OCI-LY1 (cell line): ENCODE measurements at regions not wholly inside any gene's neighbourhood (a gene's known extent, or its start where the extent isn't known, plus 50 kb on each side); places are given as distances from the start of the nearest gene placed in this dataset.

Experiments used
- H2AFZ ChIP-seq: fragments of 200-600 bp; sonication (generic), shearing (Covaris generic); 2 replicates; pipeline ENCODE4 v1.6.0; 2014; ENCODE audit warnings: antibody characterized with exemption, mild to moderate bottlenecking, low read length
- H3F3A ChIP-seq: fragments of 200-600 bp; sonication (generic), shearing (Covaris generic); 2 replicates; pipeline ENCODE4 v1.6.0; 2014; ENCODE audit warnings: mild to moderate bottlenecking, antibody characterized with exemption, low read length, moderate library complexity; ENCODE audit not compliant: insufficient read depth
- H3K27ac ChIP-seq: fragments of 200-600 bp; sonication (generic); 2 replicates; pipeline ENCODE4 v1.5.1; 2014; ENCODE audit warnings: low read length, mixed run types, mild to moderate bottlenecking, low read depth; ENCODE audit not compliant: poor library complexity, severe bottlenecking
- H3K27me3 ChIP-seq: fragments of 200-600 bp; sonication (generic); 2 replicates; pipeline ENCODE4 v1.6.0; 2014; ENCODE audit warnings: antibody characterized with exemption, mild to moderate bottlenecking, low read length, moderate library complexity; ENCODE audit not compliant: insufficient read depth
- H3K36me3 ChIP-seq: fragments of 200-600 bp; sonication (generic); 2 replicates; pipeline ENCODE4 v1.6.1; 2014; ENCODE audit warnings: mild to moderate bottlenecking, antibody characterized with exemption, low read length, moderate library complexity, mixed read lengths; ENCODE audit not compliant: insufficient read depth
- H3K4me1 ChIP-seq: fragments of 200-600 bp; sonication (generic); 2 replicates; pipeline ENCODE4 v1.5.1; 2014; ENCODE audit warnings: mild to moderate bottlenecking, low read length, moderate library complexity; ENCODE audit not compliant: insufficient read depth, severe bottlenecking
- H3K4me2 ChIP-seq: fragments of 200-600 bp; sonication (generic), shearing (Covaris generic); 2 replicates; pipeline ENCODE4 v1.6.1; 2014; ENCODE audit warnings: low read length
- H3K4me3 ChIP-seq: fragments of 200-600 bp; sonication (generic); 2 replicates; pipeline ENCODE4 v1.5.1; 2014; ENCODE audit warnings: low read length, low read depth, mild to moderate bottlenecking, mixed read lengths; ENCODE audit not compliant: poor library complexity, severe bottlenecking
- H3K79me2 ChIP-seq: fragments of 200-600 bp; shearing (Covaris generic); 2 replicates; pipeline ENCODE4 v1.6.1; 2016; ENCODE audit warnings: mixed run types, low read length, mixed read lengths; ENCODE audit not compliant: insufficient read depth
- H3K9ac ChIP-seq: fragments of 200-600 bp; sonication (generic), shearing (Covaris generic); 2 replicates; pipeline ENCODE4 v1.6.1; 2014; ENCODE audit warnings: mild to moderate bottlenecking, low read length, mixed read lengths
- H3K9me2 ChIP-seq: fragments of 200-600 bp; sonication (generic), shearing (Covaris generic); 2 replicates; pipeline ENCODE4 v1.6.1; 2014; ENCODE audit warnings: low read depth, mild to moderate bottlenecking, low read length, mixed read lengths
- H3K9me3 ChIP-seq: fragments of 200-600 bp; shearing (Covaris generic); 2 replicates; pipeline ENCODE4 v1.6.1; 2014; ENCODE audit warnings: low read length, mixed read lengths
- H4K20me1 ChIP-seq: fragments of 200-600 bp; sonication (generic), shearing (Covaris generic); 2 replicates; pipeline ENCODE4 v1.6.0; 2016; ENCODE audit warnings: mild to moderate bottlenecking, low read length; ENCODE audit not compliant: insufficient read depth
- EZH2 ChIP-seq: fragments of 200-600 bp; sonication (generic), shearing (Covaris generic); IDR thresholded peaks from 2 replicates; pipeline ENCODE4 v1.8.0; 2017; ENCODE audit warnings: borderline replicate concordance, mixed run types, mild to moderate bottlenecking, antibody characterized with exemption, low read length, moderate library complexity, mixed read lengths
- TF ChIP-seq, protein P1 (sequence below): fragments of 200-600 bp; sonication (generic), shearing (Covaris generic); IDR thresholded peaks from 2 replicates; pipeline ENCODE4 v1.5.1; 2017; ENCODE audit warnings: mild to moderate bottlenecking, antibody characterized with exemption, low read length, moderate library complexity, mixed read lengths

DNA sequence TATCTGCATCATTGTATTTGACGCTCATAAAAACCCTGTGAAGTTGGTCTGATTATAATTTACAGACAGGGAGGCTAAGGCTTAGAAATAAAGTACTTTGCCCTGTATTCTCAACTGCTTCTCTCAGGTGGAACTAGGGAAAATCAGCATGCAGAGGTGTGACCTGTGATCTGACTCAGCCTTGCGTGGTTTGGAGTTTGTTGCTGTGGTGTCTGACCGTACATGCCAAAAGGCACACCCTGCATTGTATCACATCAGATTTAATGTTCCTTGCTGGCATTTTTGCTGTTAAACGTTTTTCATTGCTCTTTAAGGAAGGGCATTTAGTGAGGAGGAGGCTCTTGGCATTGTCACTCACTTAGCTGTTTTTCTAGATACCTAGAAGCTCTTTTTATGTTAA, 58.8 kb upstream of the C1QTNF9B start:
- Histone ChIP-seq H3K9me3 (no peaks in the 10 kb centered on the region), H3K36me3 (no peaks in the 10 kb centered on the region), H3K9ac (no peak overlapping the region), H3K9me2 (no peaks in the 10 kb centered on the region), H3F3A (no peaks in the 10 kb centered on the region), H3K79me2 (no peaks in the 10 kb centered on the region), H3K4me3 (no peak overlapping the region), H3K27me3 (no peaks in the 10 kb centered on the region), H2AFZ (no peak overlapping the region), H4K20me1 (no peaks in the 10 kb centered on the region), H3K4me2 (no peak overlapping the region), H3K27ac (no peak overlapping the region), H3K4me1 (no peaks in the 10 kb centered on the region)
- TF ChIP-seq, protein P1, sequence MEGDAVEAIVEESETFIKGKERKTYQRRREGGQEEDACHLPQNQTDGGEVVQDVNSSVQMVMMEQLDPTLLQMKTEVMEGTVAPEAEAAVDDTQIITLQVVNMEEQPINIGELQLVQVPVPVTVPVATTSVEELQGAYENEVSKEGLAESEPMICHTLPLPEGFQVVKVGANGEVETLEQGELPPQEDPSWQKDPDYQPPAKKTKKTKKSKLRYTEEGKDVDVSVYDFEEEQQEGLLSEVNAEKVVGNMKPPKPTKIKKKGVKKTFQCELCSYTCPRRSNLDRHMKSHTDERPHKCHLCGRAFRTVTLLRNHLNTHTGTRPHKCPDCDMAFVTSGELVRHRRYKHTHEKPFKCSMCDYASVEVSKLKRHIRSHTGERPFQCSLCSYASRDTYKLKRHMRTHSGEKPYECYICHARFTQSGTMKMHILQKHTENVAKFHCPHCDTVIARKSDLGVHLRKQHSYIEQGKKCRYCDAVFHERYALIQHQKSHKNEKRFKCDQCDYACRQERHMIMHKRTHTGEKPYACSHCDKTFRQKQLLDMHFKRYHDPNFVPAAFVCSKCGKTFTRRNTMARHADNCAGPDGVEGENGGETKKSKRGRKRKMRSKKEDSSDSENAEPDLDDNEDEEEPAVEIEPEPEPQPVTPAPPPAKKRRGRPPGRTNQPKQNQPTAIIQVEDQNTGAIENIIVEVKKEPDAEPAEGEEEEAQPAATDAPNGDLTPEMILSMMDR: no peak
- no peak for TF ChIP-seq EZH2

DNA sequence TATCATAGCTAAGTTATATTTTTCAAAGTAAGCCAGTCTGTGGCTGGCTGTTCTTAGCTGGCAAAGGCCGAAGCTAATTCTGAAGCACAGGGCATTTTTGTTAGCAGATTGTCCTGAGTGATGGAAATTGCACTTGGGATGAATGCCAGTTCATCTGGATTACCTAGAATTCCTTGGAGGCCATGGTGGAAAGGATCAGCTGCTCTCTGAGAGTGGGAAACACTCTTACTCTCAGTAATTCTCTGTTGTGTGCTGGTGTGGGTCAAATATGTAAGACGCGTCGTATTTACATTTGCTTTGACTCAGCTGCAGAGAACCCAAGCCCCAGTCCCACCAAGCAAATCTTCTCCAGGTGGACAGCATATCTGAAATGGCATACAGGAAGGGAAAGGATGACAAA, 60.7 kb upstream of the C1QTNF9B start:
- Histone ChIP-seq H3K9me2 (no peaks in the 10 kb centered on the region), H3K27me3 (no peaks in the 10 kb centered on the region), H2AFZ (no peak overlapping the region), H3K79me2 (no peaks in the 10 kb centered on the region), H3F3A (no peaks in the 10 kb centered on the region), H3K36me3 (no peaks in the 10 kb centered on the region), H4K20me1 (no peaks in the 10 kb centered on the region), H3K27ac (no peak overlapping the region), H3K4me3 (no peak overlapping the region), H3K4me2 (no peak overlapping the region), H3K9me3 (no peaks in the 10 kb centered on the region), H3K9ac (no peak overlapping the region), H3K4me1 (no peaks in the 10 kb centered on the region)
- TF ChIP-seq, protein P1: no peak
- no peak for TF ChIP-seq EZH2

DNA sequence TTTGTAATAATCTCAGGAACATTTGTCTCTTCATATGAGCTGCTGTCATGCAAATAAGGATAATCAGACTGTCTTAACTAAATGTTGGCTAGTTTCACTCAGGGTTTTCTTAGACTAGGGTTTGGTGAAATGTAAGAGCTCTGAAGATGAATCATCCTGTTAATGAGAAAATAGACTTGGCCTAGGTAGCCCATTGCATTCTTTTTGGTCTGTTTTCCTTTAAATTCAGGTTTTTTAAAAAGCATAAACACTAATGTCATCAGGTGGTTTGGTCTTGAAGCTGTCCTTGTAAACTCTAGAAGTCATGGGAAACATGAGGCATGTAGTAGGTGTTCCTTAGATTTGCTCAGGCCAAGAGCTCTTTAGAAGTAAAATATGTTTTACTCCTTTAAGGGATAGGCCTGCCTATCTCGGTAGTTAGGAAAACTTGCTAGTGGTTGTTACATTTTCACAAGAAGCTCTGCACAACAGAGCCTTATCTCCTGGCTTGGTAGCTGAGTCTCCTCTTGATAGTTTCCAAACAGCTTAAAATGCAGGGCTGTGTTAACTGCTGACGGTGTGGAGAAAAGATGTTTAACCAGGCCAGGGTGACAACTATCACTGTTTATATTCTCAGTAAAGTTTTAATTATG, 62.0 kb upstream of the C1QTNF9B start:
- Histone ChIP-seq H3K4me3 (no peak overlapping the region), H4K20me1 (no peaks in the 10 kb centered on the region), H3F3A (no peaks in the 10 kb centered on the region), H3K36me3 (no peaks in the 10 kb centered on the region), H3K9me2 (no peaks in the 10 kb centered on the region), H3K4me1 (no peaks in the 10 kb centered on the region), H3K79me2 (no peaks in the 10 kb centered on the region), H2AFZ (no peak overlapping the region), H3K27me3 (no peaks in the 10 kb centered on the region), H3K4me2 (no peak overlapping the region), H3K27ac (no peak overlapping the region), H3K9me3 (no peaks in the 10 kb centered on the region), H3K9ac (no peak overlapping the region)
- TF ChIP-seq, protein P1: no peak
- TF ChIP-seq EZH2: no peak
